ENCODE measurements at regions not wholly inside any gene's neighbourhood (a gene's known extent, or its start where the extent isn't known, plus 50 kb on each side); places are given as distances from the start of the nearest gene placed in this dataset.
"Not testable (repeated sequence)": the region's sequence is repeated elsewhere in the genome, so short reads cannot be mapped to it uniquely, and the experiment has no call there.

GRCh38 chr7:98762620-98763019 is 107.2 kb downstream of the TMEM130 start:
- TF ChIP-seq JUND (IDR thresholded peaks at IDR 0.05; ENCODE audit: low read depth), result no peak
- in situ Hi-C loops (cut with HindIII; ENCODE audit: low pct_unique_long_range_greater_than_20kb, low sequenced_read_pairs), result no loop called here

GRCh38 chr7:98763441-98763840 is 106.4 kb downstream of the TMEM130 start:
- in situ Hi-C loops (cut with HindIII; ENCODE audit: low pct_unique_long_range_greater_than_20kb, low sequenced_read_pairs), result no loop called here
- no peak for DNase-seq (ENCODE audit: low read depth in 1 of 2, low spot score in 1 of 2)
- TF ChIP-seq JUND (IDR thresholded peaks at IDR 0.05; ENCODE audit: low read depth), result no peak

More at GRCh38 chr7:98762620-98763019, 107.2 kb downstream of the TMEM130 start:
- no peak for DNase-seq (ENCODE audit: low read depth in 1 of 2, low spot score in 1 of 2)

GRCh38 chr7:98764946-98765345 is 104.9 kb downstream of the TMEM130 start:
- TF ChIP-seq JUND (IDR thresholded peaks at IDR 0.05; ENCODE audit: low read depth), result no peak
- in situ Hi-C loops (cut with HindIII; ENCODE audit: low pct_unique_long_range_greater_than_20kb, low sequenced_read_pairs), result no loop called here
- DNase-seq (ENCODE audit: low read depth in 1 of 2, low spot score in 1 of 2), result no peak

GRCh38 chr7:98770085-98770484 is 99.7 kb downstream of the TMEM130 start:
- DNase-seq (ENCODE audit: low read depth in 1 of 2, low spot score in 1 of 2); in situ Hi-C loops (cut with HindIII; ENCODE audit: low pct_unique_long_range_greater_than_20kb, low sequenced_read_pairs): not testable (repeated sequence)

- no peak for TF ChIP-seq JUND (IDR thresholded peaks at IDR 0.05; ENCODE audit: low read depth)
- in situ Hi-C loops (cut with HindIII; ENCODE audit: low pct_unique_long_range_greater_than_20kb, low sequenced_read_pairs), result no loop called here
- DNase-seq (ENCODE audit: low read depth in 1 of 2, low spot score in 1 of 2), result no peak
Measured at GRCh38 chr7:98771519-98771918, 98.3 kb downstream of the TMEM130 start.

- in situ Hi-C loops (cut with HindIII; ENCODE audit: low pct_unique_long_range_greater_than_20kb, low sequenced_read_pairs), result no loop called here
- no peak for TF ChIP-seq JUND (IDR thresholded peaks at IDR 0.05; ENCODE audit: low read depth)
- DNase-seq (ENCODE audit: low read depth in 1 of 2, low spot score in 1 of 2), result no peak
Measured at GRCh38 chr7:98771941-98772603, 97.7 kb downstream of the TMEM130 start.

GRCh38 chr7:98774884-98775283 is 94.9 kb downstream of the TMEM130 start:
- in situ Hi-C loops (cut with HindIII; ENCODE audit: low pct_unique_long_range_greater_than_20kb, low sequenced_read_pairs), result no loop called here
- TF ChIP-seq JUND (IDR thresholded peaks at IDR 0.05; ENCODE audit: low read depth), result no peak
- DNase-seq (ENCODE audit: low read depth in 1 of 2, low spot score in 1 of 2), result no peak

GRCh38 chr7:98777051-98777450 is 92.8 kb downstream of the TMEM130 start:
- in situ Hi-C loops (cut with HindIII; ENCODE audit: low pct_unique_long_range_greater_than_20kb, low sequenced_read_pairs), result no loop called here
- no peak for TF ChIP-seq JUND (IDR thresholded peaks at IDR 0.05; ENCODE audit: low read depth)
- no peak for DNase-seq (ENCODE audit: low read depth in 1 of 2, low spot score in 1 of 2)

GRCh38 chr7:98778421-98778820 is 91.4 kb downstream of the TMEM130 start:
- in situ Hi-C loops (cut with HindIII; ENCODE audit: low pct_unique_long_range_greater_than_20kb, low sequenced_read_pairs), result no loop called here
- TF ChIP-seq JUND (IDR thresholded peaks at IDR 0.05; ENCODE audit: low read depth), result no peak
- DNase-seq (ENCODE audit: low read depth in 1 of 2, low spot score in 1 of 2), result no peak

- DNase-seq (ENCODE audit: low read depth in 1 of 2, low spot score in 1 of 2), result no peak
- TF ChIP-seq JUND (IDR thresholded peaks at IDR 0.05; ENCODE audit: low read depth), result no peak
- in situ Hi-C loops (cut with HindIII; ENCODE audit: low pct_unique_long_range_greater_than_20kb, low sequenced_read_pairs), result no loop called here
Measured at GRCh38 chr7:98779800-98780587, 89.8 kb downstream of the TMEM130 start.

- no peak for DNase-seq (ENCODE audit: low read depth in 1 of 2, low spot score in 1 of 2)
Measured at GRCh38 chr7:98784216-98784785, 85.5 kb downstream of the TMEM130 start.

GRCh38 chr7:98785929-98786571 is 83.8 kb downstream of the TMEM130 start:
- in situ Hi-C loops (cut with HindIII; ENCODE audit: low pct_unique_long_range_greater_than_20kb, low sequenced_read_pairs), result no loop called here
- no peak for DNase-seq (ENCODE audit: low read depth in 1 of 2, low spot score in 1 of 2)
- TF ChIP-seq JUND (IDR thresholded peaks at IDR 0.05; ENCODE audit: low read depth), result no peak

More at GRCh38 chr7:98784216-98784785, 85.5 kb downstream of the TMEM130 start:
- in situ Hi-C loops (cut with HindIII; ENCODE audit: low pct_unique_long_range_greater_than_20kb, low sequenced_read_pairs), result no loop called here
- TF ChIP-seq JUND (IDR thresholded peaks at IDR 0.05; ENCODE audit: low read depth), result no peak

- no peak for TF ChIP-seq JUND (IDR thresholded peaks at IDR 0.05; ENCODE audit: low read depth)
- no peak for DNase-seq (ENCODE audit: low read depth in 1 of 2, low spot score in 1 of 2)
- in situ Hi-C loops (cut with HindIII; ENCODE audit: low pct_unique_long_range_greater_than_20kb, low sequenced_read_pairs), result no loop called here
Measured at GRCh38 chr7:98788966-98789365, 80.8 kb downstream of the TMEM130 start.

- in situ Hi-C loops (cut with HindIII; ENCODE audit: low pct_unique_long_range_greater_than_20kb, low sequenced_read_pairs); DNase-seq (ENCODE audit: low read depth in 1 of 2, low spot score in 1 of 2): not testable (repeated sequence)
Measured at GRCh38 chr7:98794453-98794852, 75.4 kb downstream of the TMEM130 start.

Data from T47D (cell line).